GM23248 (cell line): ENCODE measurements at regions not wholly inside any gene's neighbourhood (a gene's known extent, or its start where the extent isn't known, plus 50 kb on each side); places are given as distances from the start of the nearest gene placed in this dataset.

Experiments
- EZH2 ChIP-seq: fragments of 200-600 bp; sonication (generic); IDR thresholded peaks from 2 replicates; pipeline ENCODE4 v1.6.1; 2018; ENCODE audit warnings: antibody characterized with exemption, mild to moderate bottlenecking; ENCODE audit not compliant: insufficient read depth, poor library complexity, severe bottlenecking
- EZH2phosphoT487 ChIP-seq: fragments of 200-600 bp; sonication (generic); IDR thresholded peaks from 2 replicates; pipeline ENCODE4 v1.6.1; 2018; ENCODE audit warnings: antibody characterized with exemption, moderate library complexity, mild to moderate bottlenecking, low read depth; ENCODE audit not compliant: insufficient read depth

DNA sequence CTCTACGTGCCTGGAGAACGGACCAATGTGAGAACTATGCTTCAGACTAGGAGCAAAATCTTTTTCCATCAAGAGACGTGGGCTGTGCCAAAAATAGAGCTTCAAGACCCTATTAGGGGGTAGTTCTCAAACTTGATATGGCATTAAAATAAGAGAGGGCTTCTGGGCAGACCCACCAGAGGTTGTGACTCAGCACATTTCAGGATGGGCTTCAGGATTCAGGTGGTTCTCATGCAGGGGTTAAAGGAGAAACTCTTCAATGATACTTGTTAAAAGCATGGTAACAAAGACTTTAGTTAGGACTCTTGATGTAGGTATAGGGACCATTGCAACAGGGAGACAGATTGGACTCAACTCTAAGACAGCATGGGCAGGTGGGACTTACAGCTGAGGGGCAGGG is 195.5 kb downstream of the RGS3 start:
- no peak for TF ChIP-seq EZH2phosphoT487
- TF ChIP-seq EZH2: no peak
